ENCODE measurements at regions not wholly inside any gene's neighbourhood (a gene's known extent, or its start where the extent isn't known, plus 50 kb on each side); places are given as distances from the start of the nearest gene placed in this dataset.

DNA sequence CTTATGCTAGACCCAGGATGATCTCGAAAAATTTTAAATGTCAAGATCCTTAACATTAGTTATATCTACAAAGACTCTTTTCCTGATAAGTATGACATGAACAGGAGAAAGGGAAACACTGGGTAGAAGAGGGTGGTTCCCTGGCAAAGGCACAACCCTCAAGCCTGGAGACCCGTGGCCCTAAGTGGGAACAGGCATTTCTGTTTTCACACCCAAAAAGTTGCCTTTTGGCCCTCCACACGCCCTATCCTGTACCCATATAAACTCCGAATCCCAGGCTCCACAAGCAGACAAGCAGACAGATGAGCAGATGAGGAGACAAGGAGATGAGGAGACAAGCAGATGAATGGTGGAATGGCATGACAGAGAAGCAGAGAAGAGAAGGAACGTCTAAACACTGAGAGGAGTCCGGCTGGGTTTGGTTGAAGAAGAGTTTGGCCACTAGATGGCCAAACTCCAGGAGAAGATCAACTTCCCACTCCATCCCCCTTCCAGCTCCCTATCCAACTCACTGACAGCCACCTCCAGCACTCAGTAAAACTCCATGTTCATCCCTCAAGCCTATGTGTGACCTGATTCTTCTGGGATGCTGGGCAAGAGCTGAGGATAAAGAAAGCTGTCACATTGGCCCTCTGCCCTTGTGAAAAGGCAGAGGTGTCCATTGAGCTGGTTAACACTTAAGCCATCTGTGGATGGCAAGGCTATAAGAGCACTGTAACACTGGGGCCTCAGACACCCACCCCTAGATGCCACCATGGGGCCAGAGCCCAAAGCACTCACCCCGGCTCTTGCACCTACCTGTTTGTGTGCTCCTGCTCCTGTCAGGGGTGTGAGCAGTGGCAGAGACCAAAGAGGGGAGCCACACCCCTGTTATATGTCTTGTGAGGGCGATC, 139.6 kb upstream of the FAM20A start:
- no peak for DNase-seq
- no peak for ATAC-seq

DNA sequence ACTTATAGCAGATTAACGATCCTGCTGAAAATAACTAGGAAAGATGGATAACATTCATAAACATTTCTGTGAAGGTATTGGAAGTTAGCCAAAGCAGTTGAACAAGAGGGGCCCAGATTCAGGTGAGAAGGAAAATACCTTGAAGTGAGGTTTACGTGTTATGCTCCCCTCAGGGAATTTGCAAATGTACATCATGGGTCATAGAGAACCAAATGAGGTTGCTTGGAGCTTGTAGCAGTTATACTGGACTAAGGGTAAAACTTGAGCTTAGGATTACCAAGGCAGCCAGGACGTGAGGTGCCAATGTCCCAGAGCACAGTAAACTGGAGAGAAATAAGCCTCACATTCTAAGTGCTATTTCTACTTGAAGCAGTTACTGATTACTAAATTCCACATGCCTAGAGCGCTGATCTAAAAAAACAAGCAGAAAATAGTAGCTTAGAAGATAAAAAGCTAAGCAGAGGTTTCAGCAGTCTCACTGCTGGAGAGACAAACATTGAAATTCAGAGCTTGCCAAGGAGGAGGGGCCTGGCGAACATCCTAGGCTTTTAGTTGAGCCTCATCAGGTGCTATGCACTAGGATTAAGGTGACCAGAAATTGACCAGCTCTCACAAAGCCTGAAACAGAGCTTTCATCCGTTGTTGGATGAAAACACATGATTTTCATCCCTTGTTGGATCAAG, 136.7 kb upstream of the FAM20A start:
- H3K9me3 ChIP-seq: peaks cover 0 to 15% (median 5%) of the 10 kb centered on the region in 12 donors
- no peak for TF ChIP-seq POLR2A (IDR thresholded peaks at IDR 0.05)
- TF ChIP-seq, protein P1, sequence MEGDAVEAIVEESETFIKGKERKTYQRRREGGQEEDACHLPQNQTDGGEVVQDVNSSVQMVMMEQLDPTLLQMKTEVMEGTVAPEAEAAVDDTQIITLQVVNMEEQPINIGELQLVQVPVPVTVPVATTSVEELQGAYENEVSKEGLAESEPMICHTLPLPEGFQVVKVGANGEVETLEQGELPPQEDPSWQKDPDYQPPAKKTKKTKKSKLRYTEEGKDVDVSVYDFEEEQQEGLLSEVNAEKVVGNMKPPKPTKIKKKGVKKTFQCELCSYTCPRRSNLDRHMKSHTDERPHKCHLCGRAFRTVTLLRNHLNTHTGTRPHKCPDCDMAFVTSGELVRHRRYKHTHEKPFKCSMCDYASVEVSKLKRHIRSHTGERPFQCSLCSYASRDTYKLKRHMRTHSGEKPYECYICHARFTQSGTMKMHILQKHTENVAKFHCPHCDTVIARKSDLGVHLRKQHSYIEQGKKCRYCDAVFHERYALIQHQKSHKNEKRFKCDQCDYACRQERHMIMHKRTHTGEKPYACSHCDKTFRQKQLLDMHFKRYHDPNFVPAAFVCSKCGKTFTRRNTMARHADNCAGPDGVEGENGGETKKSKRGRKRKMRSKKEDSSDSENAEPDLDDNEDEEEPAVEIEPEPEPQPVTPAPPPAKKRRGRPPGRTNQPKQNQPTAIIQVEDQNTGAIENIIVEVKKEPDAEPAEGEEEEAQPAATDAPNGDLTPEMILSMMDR (IDR thresholded peaks at IDR 0.05): no peak
- H3K27ac ChIP-seq: no peak overlapping the region
- no peaks in the 10 kb centered on the region for H3K27me3 ChIP-seq
- WGBS, 4 donors: 42 to 51% (median 50%) methylated on average over 6 of the region's 6 CpGs
- no peaks in the 10 kb centered on the region for H3K36me3 ChIP-seq
- H3K4me1 ChIP-seq: peaks cover 0 to 37% (median 20%) of the 10 kb centered on the region in 12 donors
- ATAC-seq (no peak), DNase-seq (no peak)
- intact Hi-C loops (cut with DNase I): no loop called here
- H3K4me3 ChIP-seq: no peak overlapping the region

More for the DNA sequence above, 139.6 kb upstream of the FAM20A start:
- Histone ChIP-seq H3K27me3 (no peaks in the 10 kb centered on the region), H3K9me3 (peaks cover 0 to 31% (median 12%) of the 10 kb centered on the region in 12 donors), H3K27ac (no peak overlapping the region), H3K4me3 (no peak overlapping the region), H3K36me3 (no peaks in the 10 kb centered on the region), H3K4me1 (peaks cover 0 to 13% (median 0%) of the 10 kb centered on the region in 12 donors)
- WGBS, 4 donors: 84 to 94% (median 90%) methylated on average over 8 of the region's 8 CpGs
- TF ChIP-seq, protein P1 (IDR thresholded peaks at IDR 0.05): no peak
- no peak for TF ChIP-seq POLR2A (IDR thresholded peaks at IDR 0.05)
- intact Hi-C loops (cut with DNase I): loop anchor here in 1 of 10 donors (10.0 kb wide), 1 partner anchor 116 kb away; no protein-coding TSS in a partner anchor

DNA sequence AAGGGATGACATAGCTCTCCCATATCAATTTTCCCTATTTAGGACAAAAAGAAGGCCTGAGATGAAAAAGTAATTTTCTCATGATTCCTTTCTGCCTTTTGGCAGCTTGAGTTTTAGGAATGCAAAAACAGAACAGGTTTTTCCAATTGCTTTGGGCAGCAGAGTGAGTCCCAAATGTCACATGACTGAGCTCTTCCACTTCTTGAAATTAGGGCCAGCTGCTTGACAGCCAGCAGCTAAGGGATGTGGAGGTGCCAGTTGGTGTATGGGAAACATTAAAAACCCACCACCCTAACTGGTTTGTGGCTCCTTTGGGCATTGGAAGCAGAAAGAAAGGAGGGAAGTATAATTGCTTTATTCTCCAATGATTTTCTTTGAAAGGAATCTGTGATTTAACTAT, 133.8 kb upstream of the FAM20A start:
- intact Hi-C loops (cut with DNase I): no loop called here
- no peak for ATAC-seq
- Histone ChIP-seq H3K27ac (peak overlapping the region in 6 of 12 donors; percentile 23 to 76 (median 50)), H3K27me3 (no peaks in the 10 kb centered on the region), H3K36me3 (no peaks in the 10 kb centered on the region), H3K4me1 (peaks cover 0 to 40% (median 22%) of the 10 kb centered on the region in 12 donors), H3K9me3 (no peaks in the 10 kb centered on the region), H3K4me3 (no peak overlapping the region)
- no peak for DNase-seq
- TF ChIP-seq, protein P1 (IDR thresholded peaks at IDR 0.05): no peak
- no peak for TF ChIP-seq POLR2A (IDR thresholded peaks at IDR 0.05)

All from heart left ventricle (tissue), 16 donors.